Testis (tissue), 2 donors: ENCODE measurements at regions not wholly inside any gene's neighbourhood (a gene's known extent, or its start where the extent isn't known, plus 50 kb on each side); places are given as distances from the start of the nearest gene placed in this dataset.

Source experiments
- CTCF ChIP-seq, 3 experiments: fragments of 450-650 bp in 2 of 3; fragments of 200-600 bp in 1 of 3; sonication (generic) in 1 of 3; IDR thresholded peaks; one replicate each; pipeline ENCODE4 v1.5.1; 2016 to 2019; ENCODE audit warnings: antibody characterized with exemption in 3 of 3, mild to moderate bottlenecking in 2 of 3, moderate library complexity in 1 of 3
- POLR2A ChIP-seq: fragments of 450-650 bp; IDR thresholded peaks from one replicate; pipeline ENCODE4 v1.6.1; 2017; ENCODE audit warnings: antibody characterized with exemption, mild to moderate bottlenecking, moderate library complexity

GRCh38 chr13:64347664-64348063 lies 2882.5 kb downstream of the PCDH9 start:
- TF ChIP-seq CTCF (IDR thresholded peaks at IDR 0.05): no peak
- no peak for TF ChIP-seq POLR2A
